ENCODE measurements at regions not wholly inside any gene's neighbourhood (a gene's known extent, or its start where the extent isn't known, plus 50 kb on each side); places are given as distances from the start of the nearest gene placed in this dataset.
"Not testable (repeated sequence)": the region's sequence is repeated elsewhere in the genome, so short reads cannot be mapped to it uniquely, and the experiment has no call there.

DNA sequence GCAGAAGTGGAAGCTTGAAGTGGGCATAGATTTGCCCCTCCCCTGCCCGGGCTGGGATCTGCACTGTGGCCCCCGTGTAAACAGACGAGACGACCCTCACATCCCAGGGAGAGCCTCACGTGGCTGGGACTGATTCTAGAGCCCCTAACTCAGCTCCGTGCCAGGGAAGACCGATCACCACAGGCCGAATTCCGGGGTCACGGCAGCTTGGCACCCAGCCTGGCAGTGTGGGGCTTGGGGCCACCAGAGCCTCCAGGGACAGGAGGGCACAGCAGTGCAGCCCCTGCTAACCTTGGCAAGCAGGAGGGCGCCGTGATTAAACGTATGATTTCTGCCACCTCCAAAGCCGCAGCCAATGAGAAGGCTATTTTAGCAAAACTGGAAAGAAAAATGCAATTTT, 198.7 kb upstream of the ZNF469 start:
- BruUV-seq (replicated peaks); H3K4me1 Mint-ChIP-seq (ENCODE audit: low read depth, unreplicated experiment); H3K36me3 Mint-ChIP-seq (ENCODE audit: insufficient read depth, unreplicated experiment); DNase-seq; H3K4me3 Mint-ChIP-seq (ENCODE audit: low read depth, unreplicated experiment); H3K9me3 Mint-ChIP-seq (ENCODE audit: low read depth, unreplicated experiment); H3K27ac Mint-ChIP-seq (ENCODE audit: unreplicated experiment); intact Hi-C loops (cut with micrococcal nuclease; ENCODE audit: unreplicated experiment); CTCF ChIA-PET: not testable (repeated sequence)
- peaks cover 22% of the 10 kb centered on the region for H3K27me3 Mint-ChIP-seq (ENCODE audit: unreplicated experiment)

DNA sequence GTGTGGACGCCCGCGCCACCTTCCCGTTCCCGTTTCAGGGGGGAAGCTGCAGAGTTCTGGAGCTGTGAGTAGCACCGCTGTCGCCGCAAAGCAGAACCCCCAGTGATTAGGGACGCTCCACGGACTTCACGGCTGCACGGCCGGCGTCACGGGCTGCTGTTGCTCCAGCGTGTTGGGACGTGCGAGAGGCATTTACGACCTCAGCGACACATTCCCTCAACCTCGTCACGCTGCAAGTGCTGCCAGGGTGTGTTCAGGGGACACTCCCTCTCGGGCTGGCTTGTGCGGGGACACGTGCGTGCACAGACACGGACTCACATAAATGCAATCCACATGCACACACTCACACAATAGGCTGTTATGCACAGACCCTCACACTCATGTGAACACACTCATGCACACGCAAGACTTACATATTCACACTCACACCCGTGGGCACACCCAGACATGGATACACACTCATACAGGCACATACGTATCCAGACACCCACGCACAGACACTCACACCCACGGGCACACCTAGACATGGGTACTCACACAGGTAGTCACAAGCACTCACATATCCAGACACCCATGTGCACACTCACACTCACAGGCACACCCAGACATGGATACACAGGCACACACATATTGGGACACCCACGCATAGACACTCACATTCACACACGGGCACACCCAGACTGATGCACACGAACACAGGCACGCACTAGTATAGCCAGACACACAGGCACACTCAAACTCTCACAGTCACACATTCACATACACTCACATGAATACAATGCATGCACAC, 198.0 kb upstream of the ZNF469 start:
- BruUV-seq (replicated peaks); H3K4me1 Mint-ChIP-seq (ENCODE audit: low read depth, unreplicated experiment); H3K27ac Mint-ChIP-seq (ENCODE audit: unreplicated experiment); CTCF ChIA-PET; H3K9me3 Mint-ChIP-seq (ENCODE audit: low read depth, unreplicated experiment); intact Hi-C loops (cut with micrococcal nuclease; ENCODE audit: unreplicated experiment); H3K4me3 Mint-ChIP-seq (ENCODE audit: low read depth, unreplicated experiment); DNase-seq; H3K36me3 Mint-ChIP-seq (ENCODE audit: insufficient read depth, unreplicated experiment): not testable (repeated sequence)
- H3K27me3 Mint-ChIP-seq (ENCODE audit: unreplicated experiment) = peaks cover 28% of the 10 kb centered on the region

DNA sequence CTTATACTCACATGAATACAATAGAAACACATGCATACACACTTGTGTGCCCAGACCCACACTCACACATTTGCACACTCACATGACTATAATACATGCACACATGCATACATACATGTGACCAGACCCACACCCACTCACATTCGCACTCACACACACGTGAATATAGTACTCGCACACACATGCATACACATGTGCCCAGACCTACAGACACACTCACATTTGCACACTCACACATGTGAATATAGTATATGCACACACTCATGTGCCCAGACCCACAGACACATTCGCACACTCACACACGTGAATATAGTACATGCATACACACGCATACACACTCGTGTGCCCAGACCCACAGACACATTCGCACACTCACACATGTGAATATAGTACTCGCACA, 197.4 kb upstream of the ZNF469 start:
- H3K4me3 Mint-ChIP-seq (ENCODE audit: low read depth, unreplicated experiment); H3K27ac Mint-ChIP-seq (ENCODE audit: unreplicated experiment); H3K36me3 Mint-ChIP-seq (ENCODE audit: insufficient read depth, unreplicated experiment); CTCF ChIA-PET; DNase-seq; BruUV-seq (replicated peaks); intact Hi-C loops (cut with micrococcal nuclease; ENCODE audit: unreplicated experiment); H3K9me3 Mint-ChIP-seq (ENCODE audit: low read depth, unreplicated experiment); H3K4me1 Mint-ChIP-seq (ENCODE audit: low read depth, unreplicated experiment): not testable (repeated sequence)
- peaks cover 34% of the 10 kb centered on the region for H3K27me3 Mint-ChIP-seq (ENCODE audit: unreplicated experiment)

DNA sequence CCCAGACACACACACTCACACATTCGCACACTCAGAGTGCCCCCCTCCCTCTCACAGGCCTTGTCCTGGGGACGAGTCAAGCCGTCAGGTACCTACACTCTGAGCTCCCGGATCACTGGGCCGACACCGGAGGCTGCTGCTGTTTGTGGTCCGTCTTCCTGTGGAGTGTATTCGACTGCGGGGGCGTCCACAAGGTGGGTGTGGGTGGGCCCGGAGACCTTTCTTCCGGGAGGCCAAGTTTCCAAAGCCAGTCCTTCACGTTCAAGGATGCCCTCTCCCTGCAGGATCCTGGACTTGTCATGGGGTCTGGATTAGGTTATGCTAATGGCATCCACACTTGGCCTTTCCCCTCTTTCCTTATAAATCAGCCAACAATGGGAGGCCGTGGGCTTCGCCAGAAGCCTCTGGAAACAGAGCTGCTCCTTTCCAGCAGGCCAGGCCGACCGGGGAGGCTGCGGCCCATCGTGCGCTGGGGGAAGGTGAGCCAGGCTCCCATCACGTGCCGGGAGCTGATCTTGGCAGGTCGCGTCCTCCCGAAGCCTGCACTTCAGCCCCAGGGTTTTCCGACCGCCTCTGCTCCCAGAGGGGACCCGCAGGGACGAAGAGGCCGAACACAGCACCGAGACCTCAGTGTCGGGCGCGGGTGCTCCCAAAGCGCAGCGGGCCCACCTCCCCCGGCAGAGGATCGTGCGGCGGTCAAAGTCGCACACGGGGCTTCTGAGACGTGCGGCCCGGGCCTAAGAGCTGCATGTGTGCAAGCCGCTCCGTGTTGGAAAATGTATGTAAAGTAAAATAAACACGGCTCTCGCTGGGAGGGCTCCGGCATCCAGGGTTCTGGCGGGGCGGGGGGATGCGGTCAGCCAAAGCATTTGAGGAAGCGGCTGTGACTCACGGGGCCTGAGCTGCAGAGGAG, 196.5 kb upstream of the ZNF469 start:
- H3K27me3 Mint-ChIP-seq (ENCODE audit: unreplicated experiment) = peaks cover 42% of the 10 kb centered on the region
- H3K27ac Mint-ChIP-seq (ENCODE audit: unreplicated experiment); intact Hi-C loops (cut with micrococcal nuclease; ENCODE audit: unreplicated experiment); H3K4me3 Mint-ChIP-seq (ENCODE audit: low read depth, unreplicated experiment); H3K36me3 Mint-ChIP-seq (ENCODE audit: insufficient read depth, unreplicated experiment); DNase-seq; BruUV-seq (replicated peaks); H3K4me1 Mint-ChIP-seq (ENCODE audit: low read depth, unreplicated experiment); H3K9me3 Mint-ChIP-seq (ENCODE audit: low read depth, unreplicated experiment); CTCF ChIA-PET: not testable (repeated sequence)

DNA sequence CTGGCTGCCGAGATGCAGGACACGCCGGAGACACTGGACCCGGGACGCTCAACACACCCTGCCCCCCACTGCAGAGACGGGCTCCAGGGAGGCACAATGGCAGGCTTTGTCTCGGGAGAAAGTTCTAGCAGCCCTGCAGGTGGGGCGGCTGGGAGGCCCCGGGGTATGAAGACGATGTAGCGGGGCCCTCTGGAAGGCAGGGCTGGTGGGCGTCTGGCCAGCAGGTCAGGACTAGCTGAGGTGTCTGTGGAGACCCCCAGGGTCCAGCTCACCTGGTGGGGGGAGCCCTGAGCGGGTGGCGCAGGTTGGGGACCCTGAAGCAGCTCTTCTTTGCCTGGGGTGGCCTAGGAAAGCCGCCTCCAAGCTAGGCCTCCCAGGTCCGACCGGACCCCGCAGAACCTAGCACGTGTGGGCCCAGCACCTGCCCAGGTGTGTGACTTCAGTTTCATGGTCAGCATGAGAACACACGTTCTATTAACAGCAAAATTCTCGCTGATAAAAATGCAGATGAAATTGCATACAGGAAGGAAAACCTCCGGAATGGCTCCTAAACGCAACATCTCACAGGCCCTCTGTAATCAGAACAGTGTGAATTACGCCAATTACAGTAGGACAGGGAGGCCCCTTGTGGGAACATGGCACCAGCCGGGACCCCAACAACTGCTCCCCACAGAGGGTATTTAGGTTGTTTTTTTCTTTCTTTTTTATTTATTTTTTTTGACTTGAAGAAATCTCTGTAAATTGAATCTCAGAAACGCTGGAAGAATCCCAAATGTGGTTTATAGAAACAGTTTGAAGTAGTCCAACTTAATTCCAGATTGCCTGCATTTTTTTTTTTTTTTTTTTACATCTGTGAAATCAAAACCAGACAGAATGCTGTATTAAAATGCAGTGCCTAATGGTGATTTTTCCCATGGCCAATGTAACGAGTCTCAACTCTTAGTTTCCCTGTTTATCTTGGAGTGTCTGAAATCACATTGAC, 195.6 kb upstream of the ZNF469 start:
- CTCF ChIA-PET; H3K27ac Mint-ChIP-seq (ENCODE audit: unreplicated experiment); H3K4me3 Mint-ChIP-seq (ENCODE audit: low read depth, unreplicated experiment); H3K36me3 Mint-ChIP-seq (ENCODE audit: insufficient read depth, unreplicated experiment); intact Hi-C loops (cut with micrococcal nuclease; ENCODE audit: unreplicated experiment); H3K9me3 Mint-ChIP-seq (ENCODE audit: low read depth, unreplicated experiment); BruUV-seq (replicated peaks); DNase-seq; H3K4me1 Mint-ChIP-seq (ENCODE audit: low read depth, unreplicated experiment): not testable (repeated sequence)
- peaks cover 51% of the 10 kb centered on the region for H3K27me3 Mint-ChIP-seq (ENCODE audit: unreplicated experiment)

DNA sequence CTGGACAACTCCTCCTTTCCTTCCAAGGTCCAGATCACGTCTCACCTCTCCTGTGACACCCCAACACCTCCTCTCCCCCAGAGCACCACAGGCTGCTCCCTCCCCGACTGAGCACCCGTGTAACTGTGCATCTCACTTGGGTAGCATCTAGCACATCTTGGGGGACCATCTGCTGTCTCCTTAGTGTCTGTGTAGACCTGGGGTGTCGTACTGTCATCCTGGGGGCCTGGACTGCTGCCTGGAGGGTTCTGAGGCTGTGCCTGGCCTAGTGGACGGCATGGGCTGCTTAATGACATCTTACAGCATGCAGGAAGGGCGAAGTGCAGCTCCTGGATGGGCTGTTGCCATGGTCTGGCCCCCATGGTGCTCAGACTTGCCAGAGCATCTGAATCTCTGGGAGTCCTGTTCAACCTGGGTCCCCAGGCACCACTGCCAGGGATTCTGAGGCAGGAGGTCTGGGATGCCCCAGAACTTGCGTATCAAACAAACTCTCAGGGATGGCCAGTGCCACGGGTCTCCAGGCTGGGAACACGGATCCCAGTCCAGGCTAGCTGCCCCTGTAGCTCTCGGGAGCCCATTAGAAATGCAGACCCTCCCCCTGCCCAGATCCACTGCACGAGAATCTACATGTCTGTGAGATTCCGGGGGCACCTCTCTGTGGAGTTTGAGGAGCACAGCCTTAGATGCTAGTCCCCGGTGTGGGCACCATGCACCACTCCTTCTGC, 194.4 kb upstream of the ZNF469 start:
- CTCF ChIA-PET; BruUV-seq (replicated peaks); H3K36me3 Mint-ChIP-seq (ENCODE audit: insufficient read depth, unreplicated experiment); H3K4me3 Mint-ChIP-seq (ENCODE audit: low read depth, unreplicated experiment); H3K4me1 Mint-ChIP-seq (ENCODE audit: low read depth, unreplicated experiment); intact Hi-C loops (cut with micrococcal nuclease; ENCODE audit: unreplicated experiment); DNase-seq; H3K27ac Mint-ChIP-seq (ENCODE audit: unreplicated experiment): not testable (repeated sequence)
- Mint-ChIP-seq H3K27me3 (ENCODE audit: unreplicated experiment) (peaks cover 55% of the 10 kb centered on the region), H3K9me3 (ENCODE audit: low read depth, unreplicated experiment) (peaks cover 14% of the 10 kb centered on the region)

DNA sequence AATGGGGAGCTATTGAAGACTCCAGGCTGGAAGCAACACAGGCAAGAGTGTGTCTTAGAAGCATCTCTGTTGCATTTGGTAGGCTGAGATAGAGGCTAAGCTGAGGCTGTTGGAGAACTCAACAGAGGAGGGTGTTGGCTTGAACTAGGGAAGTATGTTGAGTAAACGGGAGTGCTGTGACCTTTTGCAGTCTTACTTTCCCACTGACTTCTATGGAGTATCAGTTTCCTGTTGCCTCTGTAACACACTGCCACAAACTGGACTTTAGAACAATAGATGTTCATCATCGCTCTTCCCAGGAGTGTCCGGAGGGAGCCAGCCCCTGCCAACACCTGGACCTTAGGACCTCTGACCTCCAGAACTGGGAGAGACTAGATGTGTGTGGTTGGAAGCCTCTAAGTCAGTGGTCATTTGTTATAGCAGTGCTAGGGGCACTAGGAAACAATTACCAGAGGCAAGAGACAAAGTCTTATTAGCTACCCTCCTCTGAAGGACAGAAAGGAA, 192.1 kb upstream of the ZNF469 start:
- H3K27ac Mint-ChIP-seq (ENCODE audit: unreplicated experiment); BruUV-seq (replicated peaks); H3K9me3 Mint-ChIP-seq (ENCODE audit: low read depth, unreplicated experiment); H3K4me1 Mint-ChIP-seq (ENCODE audit: low read depth, unreplicated experiment); H3K36me3 Mint-ChIP-seq (ENCODE audit: insufficient read depth, unreplicated experiment); H3K4me3 Mint-ChIP-seq (ENCODE audit: low read depth, unreplicated experiment); DNase-seq; CTCF ChIA-PET: not testable (repeated sequence)
- peaks cover 41% of the 10 kb centered on the region for H3K27me3 Mint-ChIP-seq (ENCODE audit: unreplicated experiment)
- intact Hi-C loops (cut with micrococcal nuclease; ENCODE audit: unreplicated experiment) = loop anchor here (10.0 kb wide), 1 partner anchor 94 kb away; no protein-coding TSS in a partner anchor

DNA sequence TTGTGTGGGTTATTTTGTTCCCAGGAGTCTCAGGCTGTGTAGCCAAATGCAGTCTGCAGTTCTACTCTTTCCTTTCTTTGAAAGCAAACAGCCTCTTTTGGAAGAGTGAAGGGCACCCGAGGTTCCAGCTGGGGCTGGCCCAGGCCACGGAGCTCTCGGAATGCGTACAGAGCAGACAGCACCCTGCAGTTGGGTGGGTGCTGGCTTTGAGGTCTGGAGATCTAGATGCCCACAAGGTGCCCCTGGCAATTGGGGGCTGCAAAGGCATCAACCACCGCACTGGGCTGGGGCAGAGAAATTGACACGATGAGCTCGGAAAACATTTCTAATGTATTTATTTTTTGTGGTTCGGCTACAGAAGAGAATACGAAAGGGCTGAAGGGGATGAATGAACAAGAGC, 191.6 kb upstream of the ZNF469 start:
- intact Hi-C loops (cut with micrococcal nuclease; ENCODE audit: unreplicated experiment) = loop anchor here (10.0 kb wide), 1 partner anchor 94 kb away; no protein-coding TSS in a partner anchor
- H3K36me3 Mint-ChIP-seq (ENCODE audit: insufficient read depth, unreplicated experiment); H3K4me1 Mint-ChIP-seq (ENCODE audit: low read depth, unreplicated experiment); BruUV-seq (replicated peaks); DNase-seq; H3K4me3 Mint-ChIP-seq (ENCODE audit: low read depth, unreplicated experiment); CTCF ChIA-PET; H3K27ac Mint-ChIP-seq (ENCODE audit: unreplicated experiment); H3K9me3 Mint-ChIP-seq (ENCODE audit: low read depth, unreplicated experiment): not testable (repeated sequence)
- peaks cover 40% of the 10 kb centered on the region for H3K27me3 Mint-ChIP-seq (ENCODE audit: unreplicated experiment)
